Panc1 (cell line): ENCODE measurements at regions not wholly inside any gene's neighbourhood (a gene's known extent, or its start where the extent isn't known, plus 50 kb on each side); places are given as distances from the start of the nearest gene placed in this dataset.

Experiments
- ATAC-seq: fragments of 200-7000 bp; cut with Tn5 transposase; 2 replicates; pipeline ENCODE4 v1.9.1; 2020; ENCODE audit warnings: mild to moderate bottlenecking, moderate library complexity
- BruUV-seq: library from RNA; stranded (reverse); fragments of 400-500 nt; replicated peaks from 2 replicates; lab custom pipeline; 2021; lab: Mats Ljungman, UMichigan
- CTCF ChIA-PET: fragments of 300-600 bp; sonication (Branson Sonifier 250); formaldehyde crosslinking; loops from one replicate; lab custom pipeline; 2022; ENCODE audit warnings: antibody characterized with exemption; lab: Charles Lee
- POLR2A ChIA-PET: fragments of 300-600 bp; sonication (Branson Sonifier 250); formaldehyde crosslinking; loops from one replicate; lab custom pipeline; 2022; ENCODE audit warnings: antibody characterized with exemption; lab: Charles Lee
- DNase-seq: peaks from one replicate; pipeline ENCODE4 v3.0.0-alpha.2; 2010; ENCODE audit warnings: low read depth, low spot score
- H3K27ac ChIP-seq: 2 replicates; pipeline ENCODE4 v1.5.1; 2011; ENCODE audit warnings: mild to moderate bottlenecking, low read length, inconsistent platforms
- H3K27me3 ChIP-seq: fragments of 200-500 bp; sonication (Bioruptor generic); 2 replicates; pipeline ENCODE4 v1.6.0; 2014; ENCODE audit warnings: low read length, inconsistent platforms; ENCODE audit not compliant: control insufficient read depth, insufficient read depth
- H3K36me3 ChIP-seq: fragments of 200-500 bp; sonication (Bioruptor generic); 2 replicates; pipeline ENCODE4 v1.5.1; 2014; ENCODE audit warnings: inconsistent platforms, mild to moderate bottlenecking, low read length, moderate library complexity; ENCODE audit not compliant: control insufficient read depth, insufficient read depth
- H3K4me1 ChIP-seq: 2 replicates; pipeline ENCODE4 v1.5.1; 2011; ENCODE audit warnings: inconsistent platforms, mild to moderate bottlenecking, low read length, moderate library complexity; ENCODE audit not compliant: control insufficient read depth, insufficient read depth
- H3K4me3 ChIP-seq, 2 experiments: 2 replicates each; pipeline ENCODE4 v1.5.1; 2011 to 2012; ENCODE audit warnings: low read depth in 2 of 2, low read length in 2 of 2, mild to moderate bottlenecking in 2 of 2, inconsistent platforms in 1 of 2, moderate library complexity in 1 of 2
- H3K9me3 ChIP-seq: fragments of 200-500 bp; sonication (Bioruptor generic); 2 replicates; pipeline ENCODE4 v1.5.1; 2014; ENCODE audit warnings: low read depth, mild to moderate bottlenecking, inconsistent platforms, low read length, moderate library complexity; ENCODE audit not compliant: control insufficient read depth, insufficient read depth
- CTCF ChIP-seq: fragments of 450-650 bp; IDR thresholded peaks from 2 replicates; pipeline ENCODE4 v1.5.1; 2017; ENCODE audit warnings: mild to moderate bottlenecking
- POLR2AphosphoS5 ChIP-seq: IDR thresholded peaks from 2 replicates; pipeline ENCODE4 v1.6.1; 2012; ENCODE audit warnings: mild to moderate bottlenecking, low read depth, low read length, moderate library complexity
- REST ChIP-seq, 2 experiments: IDR thresholded peaks; 2 replicates each; pipeline ENCODE4 v1.6.1; 2011 to 2012; ENCODE audit warnings: low read depth in 2 of 2, control low read depth in 1 of 2, low read length in 1 of 2, mild to moderate bottlenecking in 1 of 2, moderate library complexity in 1 of 2; ENCODE audit not compliant: insufficient read depth in 1 of 2
- SIN3A ChIP-seq: IDR thresholded peaks from 2 replicates; pipeline ENCODE4 v1.6.1; 2012; ENCODE audit warnings: low read depth, mild to moderate bottlenecking, low read length, moderate library complexity, borderline replicate concordance; ENCODE audit not compliant: insufficient read depth
- TCF7L2 ChIP-seq: IDR thresholded peaks from 2 replicates; pipeline ENCODE4 v1.6.1; 2011; ENCODE audit warnings: mild to moderate bottlenecking, low read depth, low read length, inconsistent platforms
- in situ Hi-C: cut with HindIII; loops from 2 replicates; pipeline ENCODE4 v1.10.0; 2016; ENCODE audit warnings: low sequenced_read_pairs, low pct_unique_long_range_greater_than_20kb
- intact Hi-C: fragments of 100-400 bp; cut with micrococcal nuclease; formaldehyde crosslinking; loops from one replicate; pipeline ENCODE4 v1.10.0; 2022; ENCODE audit not compliant: unreplicated experiment

GRCh38 chr3:144516026-144516425 is 544.4 kb downstream of the DIPK2A start:
- no peak overlapping the region for H3K27ac ChIP-seq
- in situ Hi-C loops: no loop called here
- TF ChIP-seq POLR2AphosphoS5 (no peak), CTCF (no peak), SIN3A (no peak), TCF7L2 (no peak), REST (IDR thresholded peaks at IDR 0.05; ENCODE audit: insufficient read depth in 1 of 2, low read depth in 2 of 2, low read length in 1 of 2) (no peak)
- no peaks in the 10 kb centered on the region; the same call in 1 of the 2 replicates for H3K9me3 ChIP-seq
- no peaks in the 10 kb centered on the region for H3K36me3 ChIP-seq
- no peak for ATAC-seq
- ChIA-PET POLR2A (no interaction called here), CTCF (no interaction called here)
- no peaks in the 10 kb centered on the region for H3K4me1 ChIP-seq
- no peak overlapping the region for H3K4me3 ChIP-seq
- BruUV-seq: no TSS peak
- H3K27me3 ChIP-seq: no peaks in the 10 kb centered on the region
- intact Hi-C loops: no loop called here
- no peak for DNase-seq

- Histone ChIP-seq H3K36me3 (no peaks in the 10 kb centered on the region), H3K9me3 (no peaks in the 10 kb centered on the region; the same call in 1 of the 2 replicates), H3K27me3 (no peaks in the 10 kb centered on the region), H3K4me1 (no peaks in the 10 kb centered on the region), H3K27ac (no peak overlapping the region), H3K4me3 (no peak overlapping the region)
- DNase-seq: no peak
- BruUV-seq: no TSS peak
- no peak for TF ChIP-seq SIN3A
- no peak for TF ChIP-seq CTCF
- no peak for TF ChIP-seq TCF7L2
- no peak for TF ChIP-seq POLR2AphosphoS5
- no peak for TF ChIP-seq REST (IDR thresholded peaks at IDR 0.05; ENCODE audit: insufficient read depth in 1 of 2, low read depth in 2 of 2, low read length in 1 of 2)
- CTCF ChIA-PET: no interaction called here
- POLR2A ChIA-PET: no interaction called here
- intact Hi-C loops: no loop called here
- no peak for ATAC-seq
- in situ Hi-C loops: no loop called here
These were observed 545.0 kb downstream of the DIPK2A start for GRCh38 chr3:144516589-144516988.
